GM23338 (cell line): ENCODE measurements at regions not wholly inside any gene's neighbourhood (a gene's known extent, or its start where the extent isn't known, plus 50 kb on each side); places are given as distances from the start of the nearest gene placed in this dataset.

Experiments used
- ATAC-seq: fragments of 200-7000 bp; cut with Tn5 transposase; 3 replicates; pipeline ENCODE4 v1.9.1; 2020
- DNase-seq: peaks from one replicate; pipeline ENCODE4 v3.0.0-alpha.2; 2015; ENCODE audit warnings: low spot score
- H2AFZ ChIP-seq: fragments of 200-600 bp; sonication (generic); 2 replicates; pipeline ENCODE4 v1.8.0; 2016; ENCODE audit warnings: antibody characterized with exemption, mild to moderate bottlenecking, moderate library complexity
- H3F3A ChIP-seq: fragments of 200-600 bp; sonication (generic); replicated peaks from 2 replicates; pipeline ENCODE4 v1.8.0; 2017; ENCODE audit warnings: antibody characterized with exemption, mixed run types, low read depth
- H3K27ac ChIP-seq: fragments of 200-600 bp; sonication (generic); 2 replicates; pipeline ENCODE4 v1.6.1; 2016; ENCODE audit warnings: low read depth
- H3K27me3 ChIP-seq: fragments of 200-600 bp; sonication (generic); 2 replicates; pipeline ENCODE4 v1.8.0; 2016; ENCODE audit warnings: mild to moderate bottlenecking, mixed run types, moderate library complexity; ENCODE audit not compliant: insufficient read depth
- H3K36me3 ChIP-seq: fragments of 200-600 bp; sonication (generic); 2 replicates; pipeline ENCODE4 v1.8.0; 2016; ENCODE audit warnings: mild to moderate bottlenecking; ENCODE audit not compliant: insufficient read depth
- H3K4me1 ChIP-seq: fragments of 200-600 bp; sonication (generic); 2 replicates; pipeline ENCODE4 v1.8.0; 2016; ENCODE audit warnings: mild to moderate bottlenecking, moderate library complexity; ENCODE audit not compliant: insufficient read depth
- H3K4me2 ChIP-seq: fragments of 200-600 bp; sonication (generic); 2 replicates; pipeline ENCODE4 v1.7.1; 2017; ENCODE audit warnings: mixed run types
- H3K4me3 ChIP-seq: fragments of 200-600 bp; sonication (generic); 2 replicates; pipeline ENCODE4 v1.6.1; 2016; ENCODE audit warnings: mixed run types
- H3K79me2 ChIP-seq: fragments of 200-600 bp; sonication (generic); replicated peaks from 2 replicates; pipeline ENCODE4 v1.8.0; 2017; ENCODE audit warnings: mild to moderate bottlenecking; ENCODE audit not compliant: insufficient read depth
- H3K9me2 ChIP-seq: fragments of 200-600 bp; sonication (generic); 2 replicates; pipeline ENCODE4 v1.8.0; 2017; ENCODE audit not compliant: insufficient read depth
- H4K20me1 ChIP-seq: fragments of 200-600 bp; sonication (generic); replicated peaks from 2 replicates; pipeline ENCODE4 v1.8.0; 2017; ENCODE audit warnings: mild to moderate bottlenecking; ENCODE audit not compliant: insufficient read depth
- H3K27ac Mint-ChIP-seq: 2 replicates; pipeline ENCODE4 v1.8.0; 2020; ENCODE audit warnings: inconsistent platforms, mild to moderate bottlenecking, moderate library complexity, mixed read lengths
- H3K27me3 Mint-ChIP-seq: 3 replicates; pipeline ENCODE4 v1.8.0; 2022; ENCODE audit warnings: low read depth, mild to moderate bottlenecking, moderate library complexity, mixed read lengths, inconsistent platforms; ENCODE audit not compliant: insufficient read depth, poor library complexity
- H3K36me3 Mint-ChIP-seq: 3 replicates; pipeline ENCODE4 v1.8.0; 2021; ENCODE audit warnings: low read depth, mild to moderate bottlenecking, inconsistent platforms, moderate library complexity, mixed read lengths
- H3K4me1 Mint-ChIP-seq: 3 replicates; pipeline ENCODE4 v1.8.0; 2020; ENCODE audit warnings: mild to moderate bottlenecking, inconsistent platforms, mixed read lengths
- H3K4me3 Mint-ChIP-seq: 3 replicates; pipeline ENCODE4 v1.8.0; 2021; ENCODE audit warnings: moderate library complexity, mild to moderate bottlenecking, inconsistent platforms, mixed read lengths
- H3K9me3 Mint-ChIP-seq: 3 replicates; pipeline ENCODE4 v1.8.0; 2020; ENCODE audit warnings: moderate library complexity, mild to moderate bottlenecking, inconsistent platforms, mixed read lengths
- CREB1 ChIP-seq: fragments of 250-450 bp; sonication (Bioruptor Pico); IDR thresholded peaks from 2 replicates; pipeline ENCODE4 v1.5.0; 2020; ENCODE audit warnings: low read depth, mild to moderate bottlenecking, moderate library complexity
- ETS1 ChIP-seq: IDR thresholded peaks from 2 replicates; pipeline ENCODE4 v1.6.1; 2016; ENCODE audit warnings: antibody characterized with exemption
- EZH2 ChIP-seq: fragments of 200-600 bp; sonication (generic); IDR thresholded peaks from one replicate; pipeline ENCODE4 v1.8.0; 2017; ENCODE audit warnings: antibody characterized with exemption, mild to moderate bottlenecking, low read depth; ENCODE audit not compliant: unreplicated experiment
- EZH2phosphoT487 ChIP-seq: fragments of 200-600 bp; sonication (generic); IDR thresholded peaks from one replicate; pipeline ENCODE4 v1.8.1; 2018; ENCODE audit warnings: antibody characterized with exemption; ENCODE audit not compliant: unreplicated experiment
- JUNB ChIP-seq: IDR thresholded peaks from one replicate; pipeline ENCODE4 v1.6.1; 2016; ENCODE audit warnings: antibody characterized with exemption; ENCODE audit not compliant: unreplicated experiment
- NANOG ChIP-seq: IDR thresholded peaks from 2 replicates; pipeline ENCODE4 v1.6.1; 2016; ENCODE audit warnings: antibody characterized with exemption, borderline replicate concordance
- POLR2AphosphoS5 ChIP-seq: IDR thresholded peaks from 2 replicates; pipeline ENCODE4 v1.6.1; 2016; ENCODE audit warnings: antibody characterized with exemption, low read depth
- STAT1 ChIP-seq: IDR thresholded peaks from one replicate; pipeline ENCODE4 v1.6.1; 2016; ENCODE audit warnings: antibody characterized with exemption; ENCODE audit not compliant: unreplicated experiment
- ZNF114 ChIP-seq: fragments of 250-450 bp; sonication (Bioruptor Pico); IDR thresholded peaks from 2 replicates; pipeline ENCODE4 v1.5.0; 2020; ENCODE audit warnings: mild to moderate bottlenecking, moderate library complexity
- ZNF331 ChIP-seq: fragments of 250-450 bp; sonication (Bioruptor Pico); IDR thresholded peaks from 2 replicates; pipeline ENCODE4 v1.5.0; 2020; ENCODE audit warnings: low read depth, mild to moderate bottlenecking, moderate library complexity
- TF ChIP-seq, protein P1 (sequence below): fragments of 250-450 bp; sonication (Bioruptor Pico); IDR thresholded peaks from 2 replicates; pipeline ENCODE4 v1.5.0; 2020; ENCODE audit warnings: mild to moderate bottlenecking, moderate library complexity
- TF ChIP-seq, protein P2 (sequence below): IDR thresholded peaks from one replicate; pipeline ENCODE4 v1.6.1; 2018; ENCODE audit warnings: antibody characterized with exemption; ENCODE audit not compliant: unreplicated experiment
- TF ChIP-seq, protein P3 (sequence below), 2 experiments: fragments of 200-600 bp in 1 of 2; sonication (generic) in 1 of 2; conservative IDR thresholded peaks; 2 replicates each; pipeline versions ENCODE4 v1.5.1 to v1.6.1; 2016 to 2017; ENCODE audit warnings: antibody characterized with exemption in 2 of 2, low read depth in 2 of 2, mild to moderate bottlenecking in 2 of 2, moderate library complexity in 1 of 2

DNA sequence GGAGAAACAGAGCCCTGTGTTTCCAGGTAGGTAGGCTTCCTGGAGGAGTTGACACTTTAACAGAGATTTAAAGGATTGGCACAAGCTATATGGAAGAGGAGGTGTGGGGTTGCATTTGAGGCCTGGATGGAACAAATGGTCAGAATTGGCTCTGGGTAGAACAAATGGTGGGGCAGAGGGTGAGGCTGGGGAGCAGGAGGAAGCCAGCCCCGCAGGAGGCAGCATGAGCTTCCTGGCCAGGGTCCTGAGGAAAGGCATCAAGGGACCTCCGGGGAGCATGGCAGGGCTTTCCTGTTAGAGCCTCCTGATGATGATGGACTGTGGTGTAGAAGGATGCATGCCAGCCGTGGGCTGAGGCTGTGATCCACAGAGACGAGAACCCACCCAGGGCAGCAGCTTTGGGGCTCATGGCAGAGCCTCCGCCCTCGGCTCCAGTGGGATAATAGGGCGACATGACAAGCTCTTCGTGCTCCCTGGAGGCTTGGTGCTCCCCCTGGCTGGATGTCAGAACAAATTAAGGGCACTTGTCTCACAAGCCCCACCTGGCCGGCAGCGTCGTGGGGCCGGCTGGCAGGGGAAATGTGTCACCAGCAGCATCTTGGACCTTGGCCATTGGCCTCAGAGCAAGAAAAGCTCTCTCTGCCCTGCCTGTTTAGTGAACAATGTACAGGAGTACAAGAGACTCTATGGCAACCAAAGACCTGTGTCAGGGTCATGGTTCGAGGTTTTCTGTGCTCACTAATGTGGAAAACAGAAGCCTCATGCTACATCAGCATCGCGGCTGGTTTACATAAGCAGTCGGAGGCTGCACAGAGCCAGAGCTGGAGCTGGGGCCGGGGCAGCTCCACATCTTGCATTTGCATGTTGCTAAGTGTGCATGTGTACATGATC, 153.5 kb downstream of the MYCN start:
- no peaks in the 10 kb centered on the region for H3K79me2 ChIP-seq
- DNase-seq = no peak
- 0 out of 2 replicates have a peak, but pooled peaks cover 5% of the 10 kb centered on the region for H3K9me2 ChIP-seq
- TF ChIP-seq EZH2phosphoT487 (no peak), ZNF331 (no peak), NANOG (no peak), POLR2AphosphoS5 (no peak), ZNF114 (CRISPR knock-in tag) (no peak), CREB1 (CRISPR knock-in tag) (no peak), STAT1 (no peak), ETS1 (no peak), JUNB (no peak), EZH2 (no peak)
- TF ChIP-seq, protein P1, sequence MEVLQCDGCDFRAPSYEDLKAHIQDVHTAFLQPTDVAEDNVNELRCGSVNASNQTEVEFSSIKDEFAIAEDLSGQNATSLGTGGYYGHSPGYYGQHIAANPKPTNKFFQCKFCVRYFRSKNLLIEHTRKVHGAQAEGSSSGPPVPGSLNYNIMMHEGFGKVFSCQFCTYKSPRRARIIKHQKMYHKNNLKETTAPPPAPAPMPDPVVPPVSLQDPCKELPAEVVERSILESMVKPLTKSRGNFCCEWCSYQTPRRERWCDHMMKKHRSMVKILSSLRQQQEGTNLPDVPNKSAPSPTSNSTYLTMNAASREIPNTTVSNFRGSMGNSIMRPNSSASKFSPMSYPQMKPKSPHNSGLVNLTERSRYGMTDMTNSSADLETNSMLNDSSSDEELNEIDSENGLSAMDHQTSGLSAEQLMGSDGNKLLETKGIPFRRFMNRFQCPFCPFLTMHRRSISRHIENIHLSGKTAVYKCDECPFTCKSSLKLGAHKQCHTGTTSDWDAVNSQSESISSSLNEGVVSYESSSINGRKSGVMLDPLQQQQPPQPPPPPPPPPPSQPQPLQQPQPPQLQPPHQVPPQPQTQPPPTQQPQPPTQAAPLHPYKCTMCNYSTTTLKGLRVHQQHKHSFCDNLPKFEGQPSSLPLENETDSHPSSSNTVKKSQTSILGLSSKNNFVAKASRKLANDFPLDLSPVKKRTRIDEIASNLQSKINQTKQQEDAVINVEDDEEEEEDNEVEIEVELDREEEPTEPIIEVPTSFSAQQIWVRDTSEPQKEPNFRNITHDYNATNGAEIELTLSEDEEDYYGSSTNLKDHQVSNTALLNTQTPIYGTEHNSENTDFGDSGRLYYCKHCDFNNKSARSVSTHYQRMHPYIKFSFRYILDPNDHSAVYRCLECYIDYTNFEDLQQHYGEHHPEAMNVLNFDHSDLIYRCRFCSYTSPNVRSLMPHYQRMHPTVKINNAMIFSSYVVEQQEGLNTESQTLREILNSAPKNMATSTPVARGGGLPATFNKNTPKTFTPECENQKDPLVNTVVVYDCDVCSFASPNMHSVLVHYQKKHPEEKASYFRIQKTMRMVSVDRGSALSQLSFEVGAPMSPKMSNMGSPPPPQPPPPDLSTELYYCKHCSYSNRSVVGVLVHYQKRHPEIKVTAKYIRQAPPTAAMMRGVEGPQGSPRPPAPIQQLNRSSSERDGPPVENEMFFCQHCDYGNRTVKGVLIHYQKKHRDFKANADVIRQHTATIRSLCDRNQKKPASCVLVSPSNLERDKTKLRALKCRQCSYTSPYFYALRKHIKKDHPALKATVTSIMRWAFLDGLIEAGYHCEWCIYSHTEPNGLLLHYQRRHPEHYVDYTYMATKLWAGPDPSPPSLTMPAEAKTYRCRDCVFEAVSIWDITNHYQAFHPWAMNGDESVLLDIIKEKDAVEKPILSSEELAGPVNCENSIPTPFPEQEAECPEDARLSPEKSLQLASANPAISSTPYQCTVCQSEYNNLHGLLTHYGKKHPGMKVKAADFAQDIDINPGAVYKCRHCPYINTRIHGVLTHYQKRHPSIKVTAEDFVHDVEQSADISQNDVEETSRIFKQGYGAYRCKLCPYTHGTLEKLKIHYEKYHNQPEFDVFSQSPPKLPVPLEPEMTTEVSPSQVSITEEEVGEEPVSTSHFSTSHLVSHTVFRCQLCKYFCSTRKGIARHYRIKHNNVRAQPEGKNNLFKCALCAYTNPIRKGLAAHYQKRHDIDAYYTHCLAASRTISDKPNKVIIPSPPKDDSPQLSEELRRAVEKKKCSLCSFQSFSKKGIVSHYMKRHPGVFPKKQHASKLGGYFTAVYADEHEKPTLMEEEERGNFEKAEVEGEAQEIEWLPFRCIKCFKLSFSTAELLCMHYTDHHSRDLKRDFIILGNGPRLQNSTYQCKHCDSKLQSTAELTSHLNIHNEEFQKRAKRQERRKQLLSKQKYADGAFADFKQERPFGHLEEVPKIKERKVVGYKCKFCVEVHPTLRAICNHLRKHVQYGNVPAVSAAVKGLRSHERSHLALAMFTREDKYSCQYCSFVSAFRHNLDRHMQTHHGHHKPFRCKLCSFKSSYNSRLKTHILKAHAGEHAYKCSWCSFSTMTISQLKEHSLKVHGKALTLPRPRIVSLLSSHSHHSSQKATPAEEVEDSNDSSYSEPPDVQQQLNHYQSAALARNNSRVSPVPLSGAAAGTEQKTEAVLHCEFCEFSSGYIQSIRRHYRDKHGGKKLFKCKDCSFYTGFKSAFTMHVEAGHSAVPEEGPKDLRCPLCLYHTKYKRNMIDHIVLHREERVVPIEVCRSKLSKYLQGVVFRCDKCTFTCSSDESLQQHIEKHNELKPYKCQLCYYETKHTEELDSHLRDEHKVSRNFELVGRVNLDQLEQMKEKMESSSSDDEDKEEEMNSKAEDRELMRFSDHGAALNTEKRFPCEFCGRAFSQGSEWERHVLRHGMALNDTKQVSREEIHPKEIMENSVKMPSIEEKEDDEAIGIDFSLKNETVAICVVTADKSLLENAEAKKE = no peak
- TF ChIP-seq, protein P2, sequence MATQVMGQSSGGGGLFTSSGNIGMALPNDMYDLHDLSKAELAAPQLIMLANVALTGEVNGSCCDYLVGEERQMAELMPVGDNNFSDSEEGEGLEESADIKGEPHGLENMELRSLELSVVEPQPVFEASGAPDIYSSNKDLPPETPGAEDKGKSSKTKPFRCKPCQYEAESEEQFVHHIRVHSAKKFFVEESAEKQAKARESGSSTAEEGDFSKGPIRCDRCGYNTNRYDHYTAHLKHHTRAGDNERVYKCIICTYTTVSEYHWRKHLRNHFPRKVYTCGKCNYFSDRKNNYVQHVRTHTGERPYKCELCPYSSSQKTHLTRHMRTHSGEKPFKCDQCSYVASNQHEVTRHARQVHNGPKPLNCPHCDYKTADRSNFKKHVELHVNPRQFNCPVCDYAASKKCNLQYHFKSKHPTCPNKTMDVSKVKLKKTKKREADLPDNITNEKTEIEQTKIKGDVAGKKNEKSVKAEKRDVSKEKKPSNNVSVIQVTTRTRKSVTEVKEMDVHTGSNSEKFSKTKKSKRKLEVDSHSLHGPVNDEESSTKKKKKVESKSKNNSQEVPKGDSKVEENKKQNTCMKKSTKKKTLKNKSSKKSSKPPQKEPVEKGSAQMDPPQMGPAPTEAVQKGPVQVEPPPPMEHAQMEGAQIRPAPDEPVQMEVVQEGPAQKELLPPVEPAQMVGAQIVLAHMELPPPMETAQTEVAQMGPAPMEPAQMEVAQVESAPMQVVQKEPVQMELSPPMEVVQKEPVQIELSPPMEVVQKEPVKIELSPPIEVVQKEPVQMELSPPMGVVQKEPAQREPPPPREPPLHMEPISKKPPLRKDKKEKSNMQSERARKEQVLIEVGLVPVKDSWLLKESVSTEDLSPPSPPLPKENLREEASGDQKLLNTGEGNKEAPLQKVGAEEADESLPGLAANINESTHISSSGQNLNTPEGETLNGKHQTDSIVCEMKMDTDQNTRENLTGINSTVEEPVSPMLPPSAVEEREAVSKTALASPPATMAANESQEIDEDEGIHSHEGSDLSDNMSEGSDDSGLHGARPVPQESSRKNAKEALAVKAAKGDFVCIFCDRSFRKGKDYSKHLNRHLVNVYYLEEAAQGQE = no peak
- TF ChIP-seq, protein P3, sequence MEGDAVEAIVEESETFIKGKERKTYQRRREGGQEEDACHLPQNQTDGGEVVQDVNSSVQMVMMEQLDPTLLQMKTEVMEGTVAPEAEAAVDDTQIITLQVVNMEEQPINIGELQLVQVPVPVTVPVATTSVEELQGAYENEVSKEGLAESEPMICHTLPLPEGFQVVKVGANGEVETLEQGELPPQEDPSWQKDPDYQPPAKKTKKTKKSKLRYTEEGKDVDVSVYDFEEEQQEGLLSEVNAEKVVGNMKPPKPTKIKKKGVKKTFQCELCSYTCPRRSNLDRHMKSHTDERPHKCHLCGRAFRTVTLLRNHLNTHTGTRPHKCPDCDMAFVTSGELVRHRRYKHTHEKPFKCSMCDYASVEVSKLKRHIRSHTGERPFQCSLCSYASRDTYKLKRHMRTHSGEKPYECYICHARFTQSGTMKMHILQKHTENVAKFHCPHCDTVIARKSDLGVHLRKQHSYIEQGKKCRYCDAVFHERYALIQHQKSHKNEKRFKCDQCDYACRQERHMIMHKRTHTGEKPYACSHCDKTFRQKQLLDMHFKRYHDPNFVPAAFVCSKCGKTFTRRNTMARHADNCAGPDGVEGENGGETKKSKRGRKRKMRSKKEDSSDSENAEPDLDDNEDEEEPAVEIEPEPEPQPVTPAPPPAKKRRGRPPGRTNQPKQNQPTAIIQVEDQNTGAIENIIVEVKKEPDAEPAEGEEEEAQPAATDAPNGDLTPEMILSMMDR (conservative IDR thresholded peaks at IDR 0.05; ENCODE audit: low read depth in 2 of 2) = no peak
- Mint-ChIP-seq H3K27ac (no peak overlapping the region), H3K27me3 (peaks cover 6% of the 10 kb centered on the region), H3K4me1 (peaks cover 11% of the 10 kb centered on the region), H3K36me3 (peaks cover 12% of the 10 kb centered on the region; the same call in 2 of the 3 replicates), H3K9me3 (no peaks in the 10 kb centered on the region), H3K4me3 (no peak overlapping the region)
- H3K4me3 ChIP-seq = no peak overlapping the region
- no peaks in the 10 kb centered on the region for H3K36me3 ChIP-seq
- no peaks in the 10 kb centered on the region for H3F3A ChIP-seq
- no peaks in the 10 kb centered on the region for H3K27me3 ChIP-seq
- no peak overlapping the region for H3K27ac ChIP-seq
- H2AFZ ChIP-seq = no peak overlapping the region
- no peaks in the 10 kb centered on the region for H3K4me1 ChIP-seq
- no peak for ATAC-seq
- H3K4me2 ChIP-seq = no peak overlapping the region
- H4K20me1 ChIP-seq = no peaks in the 10 kb centered on the region
